Adrenal gland (tissue), 5 donors: ENCODE measurements at regions not wholly inside any gene's neighbourhood (a gene's known extent, or its start where the extent isn't known, plus 50 kb on each side); places are given as distances from the start of the nearest gene placed in this dataset.

Experiments
- CTCF ChIP-seq, 6 experiments: fragments of 450-650 bp in 4 of 6; fragments of 200-600 bp in 2 of 6; sonication (generic) in 1 of 6; IDR thresholded peaks; 1 replicate in 5 of 6; 2 replicates in 1 of 6; pipeline versions ENCODE4 v1.5.1 to v1.8.0; 2016 to 2021; ENCODE audit warnings: antibody characterized with exemption in 6 of 6, mild to moderate bottlenecking in 2 of 6, moderate library complexity in 1 of 6
- POLR2A ChIP-seq, 2 donors: fragments of 450-650 bp; IDR thresholded peaks; one replicate each; pipeline ENCODE4 v1.6.1; 2017; ENCODE audit warnings: antibody characterized with exemption in 2 of 2, mild to moderate bottlenecking in 2 of 2, moderate library complexity in 1 of 2
- donor health status: DM: no; HTN: no; CAD: no.

GRCh38 chr20:61146023-61146422, 106.0 kb upstream of the CDH4 start:
- no peak for TF ChIP-seq CTCF (IDR thresholded peaks at IDR 0.05)
- no peak for TF ChIP-seq POLR2A (IDR thresholded peaks at IDR 0.05)
